HK-2 (cell line): ENCODE measurements at regions not wholly inside any gene's neighbourhood (a gene's known extent, or its start where the extent isn't known, plus 50 kb on each side); places are given as distances from the start of the nearest gene placed in this dataset.

Experiments
- DNase-seq: peaks from one replicate; pipeline ENCODE4 v3.0.0-alpha.2; 2018; ENCODE audit not compliant: unreplicated experiment

DNA sequence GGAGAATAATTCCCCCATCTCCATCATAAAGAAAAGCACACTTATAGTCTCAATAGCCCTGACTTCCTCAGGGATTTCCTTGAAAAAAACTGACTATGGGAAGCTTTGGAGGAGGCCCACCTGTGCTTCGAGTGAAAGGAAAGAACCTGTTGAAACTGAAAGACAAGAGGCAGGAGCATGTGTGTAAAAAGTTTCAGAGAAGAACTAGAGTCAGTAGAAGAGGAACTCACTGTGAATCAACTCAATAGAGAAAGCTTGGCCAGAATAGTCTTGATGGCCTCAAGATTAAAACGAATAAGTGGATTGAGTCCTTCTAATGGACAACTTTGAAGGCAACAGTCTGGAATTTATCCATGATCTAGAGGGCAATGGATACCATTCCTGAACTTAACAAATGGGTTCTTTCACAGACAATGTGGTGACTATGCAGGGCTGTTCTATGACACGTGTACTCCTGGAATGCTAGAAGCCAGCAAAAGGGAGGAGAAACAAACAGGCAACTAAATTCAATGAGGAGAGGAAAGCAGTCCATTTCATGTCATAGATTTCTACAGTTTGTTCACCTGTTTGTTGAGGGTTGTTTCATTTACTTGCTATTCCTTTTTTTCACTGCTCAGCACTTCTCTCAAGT, 442.3 kb downstream of the GRB14 start:
- no peak for DNase-seq

DNA sequence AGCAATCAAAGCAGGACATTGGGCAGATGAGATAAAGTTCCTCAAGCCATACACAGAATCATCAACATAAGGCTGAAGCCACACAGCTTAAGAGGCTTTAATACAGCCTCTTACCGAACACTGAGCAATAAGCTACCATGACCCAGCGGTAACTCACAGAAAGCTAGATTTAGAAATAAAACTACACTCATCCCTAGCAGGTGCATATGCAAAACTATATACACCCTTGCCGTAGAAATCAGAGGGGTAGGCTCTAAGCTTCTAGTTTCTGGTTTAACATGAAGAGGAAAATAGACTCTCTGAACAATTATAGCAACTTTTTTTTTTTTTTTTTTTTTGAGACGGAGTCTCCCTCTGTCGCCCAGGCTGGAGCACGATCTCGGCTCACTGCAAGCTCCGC, 428.8 kb upstream of the FIGN start:
- no peak for DNase-seq

DNA sequence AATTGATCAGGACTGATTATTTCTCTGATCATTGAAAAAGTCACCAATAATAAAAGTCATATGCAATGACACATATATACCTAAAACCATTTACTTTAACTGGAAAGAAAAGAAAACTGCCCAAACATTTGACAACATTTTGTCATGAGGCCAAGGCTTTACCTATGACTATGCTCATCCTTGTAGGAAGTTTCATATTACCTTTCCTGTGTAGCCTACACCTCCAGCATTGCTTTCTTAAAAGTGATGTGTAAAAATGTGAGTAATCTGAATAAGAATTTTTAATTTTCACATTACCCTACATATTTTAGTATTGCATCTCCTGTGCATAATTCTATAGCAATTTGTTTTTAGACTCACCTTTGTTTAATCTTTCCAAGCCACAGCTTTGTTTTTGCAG, 419.8 kb upstream of the FIGN start:
- DNase-seq: no peak

DNA sequence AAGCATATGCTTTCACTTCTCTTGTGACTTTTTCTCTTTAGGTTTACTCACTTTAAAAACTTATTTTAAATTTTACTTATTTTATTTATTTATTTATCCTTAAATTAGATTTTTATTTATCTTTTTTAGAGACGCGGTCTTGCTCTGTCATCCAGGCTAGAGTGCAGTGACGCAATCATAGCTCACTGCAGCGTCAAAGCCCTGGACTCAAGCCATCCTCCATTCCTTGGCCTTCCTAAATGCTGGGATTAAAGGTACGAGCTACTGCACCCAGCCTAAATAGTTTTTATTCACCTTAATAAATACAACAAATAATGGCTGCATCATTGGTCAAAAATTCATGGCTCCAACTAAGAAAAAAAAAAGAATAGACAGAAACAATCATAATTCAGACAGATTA, 415.7 kb upstream of the FIGN start:
- no peak for DNase-seq

DNA sequence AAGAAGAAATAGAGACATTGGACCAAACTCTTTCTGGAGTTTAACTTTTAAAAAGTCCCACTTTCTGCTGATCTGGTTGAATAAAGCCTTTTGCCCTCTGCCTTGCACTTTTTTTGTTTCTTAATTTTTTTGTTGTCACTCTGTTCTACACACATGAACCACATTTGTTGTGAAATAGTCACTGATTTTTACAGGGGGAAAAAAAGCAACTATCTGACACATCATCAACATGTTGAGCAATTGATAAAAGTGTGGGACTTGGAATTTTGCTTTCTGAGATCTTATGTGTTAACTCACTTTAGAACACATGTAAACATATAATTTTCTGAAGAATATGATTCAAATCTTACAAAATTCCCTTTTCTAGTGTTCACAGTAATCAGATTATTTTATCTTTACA, 414.8 kb upstream of the FIGN start:
- no peak for DNase-seq

DNA sequence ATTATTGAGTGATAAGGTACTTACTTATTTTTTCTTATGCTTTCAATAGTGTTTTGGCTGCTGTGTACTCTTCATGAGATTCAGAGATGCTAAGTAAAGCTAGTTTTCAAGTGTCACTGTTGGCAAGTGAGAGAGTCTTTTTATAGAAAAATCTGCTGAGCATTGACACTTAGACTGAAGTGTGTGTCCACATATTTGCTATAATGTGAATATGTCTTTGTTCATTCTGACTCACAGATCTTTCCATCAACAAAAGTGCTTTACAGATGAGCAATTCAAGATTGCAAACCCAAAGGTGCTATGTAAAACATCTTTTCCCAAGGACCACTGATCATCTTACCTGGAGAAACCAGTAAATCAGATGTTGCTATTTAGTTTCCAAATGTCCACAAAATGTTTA, 410.6 kb upstream of the FIGN start:
- no peak for DNase-seq

DNA sequence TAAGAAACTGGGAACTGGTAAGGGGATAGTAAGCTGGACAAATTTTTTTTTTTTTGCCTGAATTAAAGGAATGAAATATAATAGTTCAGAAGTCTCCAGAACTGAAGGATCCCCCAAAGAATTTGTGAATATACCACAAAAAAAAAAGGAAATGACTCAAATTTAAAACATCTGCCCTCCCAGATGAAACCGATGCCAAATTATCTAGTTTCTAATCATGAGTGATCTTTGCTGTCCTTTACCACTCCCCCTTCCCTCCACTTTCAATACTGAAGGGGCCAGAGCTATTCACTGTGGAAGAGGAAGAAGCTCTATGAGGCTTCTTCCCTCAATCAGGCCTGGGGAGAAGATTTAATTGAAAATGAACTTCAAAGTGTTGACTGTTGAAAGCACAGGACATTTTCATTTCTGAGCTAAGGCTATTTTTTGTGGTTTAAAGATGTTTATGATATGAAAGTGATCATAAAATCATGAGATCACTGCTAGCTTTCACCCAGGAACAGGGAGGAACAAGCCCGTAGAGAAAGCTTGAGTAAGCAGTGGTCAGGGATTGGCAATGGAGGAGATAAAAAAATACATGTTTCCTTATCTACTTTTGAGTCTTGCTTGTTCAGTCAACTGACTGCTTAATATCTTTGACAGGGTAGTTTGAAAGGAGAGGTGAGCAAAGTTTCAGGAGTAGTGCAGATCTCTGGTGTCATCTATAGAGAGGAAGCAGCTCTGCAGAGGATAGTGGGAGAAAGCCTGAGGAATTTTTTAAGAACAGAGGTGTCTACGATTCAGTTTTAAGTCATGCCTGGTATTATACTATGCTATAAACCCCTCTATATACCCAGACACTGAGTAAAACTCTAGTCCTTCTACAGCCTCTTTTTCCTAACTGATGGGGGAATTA, 409.5 kb upstream of the FIGN start:
- no peak for DNase-seq

DNA sequence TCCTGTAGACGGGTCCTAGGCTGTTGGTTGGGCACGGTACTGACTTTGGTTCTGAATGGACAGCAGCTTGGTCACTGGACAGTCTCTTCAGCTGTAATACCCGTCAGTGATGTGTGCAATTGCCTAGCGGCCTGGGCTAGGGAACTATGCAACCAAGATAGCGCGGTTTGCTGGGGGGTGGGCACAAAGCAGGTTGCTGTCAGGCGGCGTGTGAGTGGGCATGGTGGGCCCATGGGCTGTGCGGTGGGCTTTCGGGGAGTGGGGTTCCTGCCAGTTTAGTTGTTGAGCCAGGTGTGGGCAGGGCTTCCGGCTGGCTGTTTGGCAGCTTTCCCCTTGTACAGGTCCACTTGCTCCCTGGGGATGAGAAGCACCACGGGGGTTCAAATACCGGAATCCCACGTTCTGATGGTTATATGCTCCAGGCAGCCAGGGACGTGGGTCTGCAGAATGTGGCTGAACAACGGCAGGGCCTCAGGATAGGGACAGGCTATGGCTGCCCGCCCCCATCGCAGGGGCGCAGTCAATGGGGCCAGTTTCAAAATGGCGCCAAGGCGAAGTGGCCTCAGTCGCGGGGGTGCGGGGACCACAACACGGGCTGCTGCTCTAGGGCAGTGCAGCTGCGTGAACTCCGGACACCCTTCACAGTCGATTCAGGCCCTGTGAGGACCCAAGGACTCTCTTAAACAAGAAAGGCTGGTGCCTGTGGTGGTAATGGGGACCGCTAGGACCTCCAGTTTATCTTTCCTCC, 407.5 kb upstream of the FIGN start:
- no peak for DNase-seq

DNA sequence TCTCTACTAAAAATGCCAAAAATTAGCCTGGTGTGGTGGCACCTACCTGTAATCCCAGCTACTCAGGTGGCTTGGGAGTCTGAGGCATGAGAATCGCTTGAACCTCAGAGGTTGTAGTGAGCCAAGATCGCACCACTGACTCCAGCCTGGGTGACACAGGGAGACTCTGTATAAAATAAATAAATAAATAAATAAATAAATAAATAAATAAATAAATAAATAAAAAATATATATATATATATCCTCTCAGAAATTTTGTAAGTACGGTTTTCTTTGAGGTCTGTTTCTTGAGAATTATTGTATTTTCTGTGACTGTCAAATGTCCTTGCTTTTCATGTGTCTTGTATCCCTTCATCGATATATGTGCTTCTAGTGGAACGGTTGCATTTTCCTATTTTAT, 406.9 kb upstream of the FIGN start:
- DNase-seq: no peak

DNA sequence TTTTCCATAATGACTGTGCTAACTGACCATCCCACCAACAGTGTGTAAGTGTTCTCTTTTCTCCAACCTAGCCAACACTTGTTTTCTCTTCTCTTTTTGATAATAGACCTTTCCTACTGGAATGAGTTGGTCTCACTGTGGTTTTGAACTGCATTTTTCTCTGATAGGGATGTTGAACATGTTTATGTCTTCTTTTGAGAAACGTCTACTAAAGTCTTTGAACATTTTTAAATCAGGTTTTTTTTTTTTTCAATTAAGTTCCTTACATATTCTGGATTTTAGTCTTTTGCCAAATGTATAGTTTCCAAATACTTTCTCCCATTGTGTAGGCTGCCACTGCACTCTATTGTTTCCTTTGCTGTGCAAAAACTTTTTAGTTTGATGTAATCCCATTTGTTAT, 405.5 kb upstream of the FIGN start:
- DNase-seq: no peak

DNA sequence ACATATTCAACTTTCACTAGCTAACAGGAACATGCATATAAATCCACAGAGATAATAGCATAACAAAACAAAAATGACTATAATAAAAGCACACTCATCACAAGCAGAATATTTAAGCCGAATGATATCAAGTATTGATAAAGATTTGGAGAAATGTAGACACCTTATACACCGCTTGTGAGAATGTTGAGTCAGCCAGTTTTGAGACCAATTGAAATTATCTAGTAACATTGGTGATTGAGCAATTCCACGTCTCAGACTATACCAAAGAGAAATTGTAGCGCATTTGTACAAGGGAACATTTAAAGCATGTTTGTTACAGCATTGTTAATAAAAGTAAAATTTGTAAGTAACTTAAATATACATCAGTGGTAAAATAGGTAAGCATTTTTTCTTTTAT, 402.9 kb upstream of the FIGN start:
- DNase-seq: no peak

DNA sequence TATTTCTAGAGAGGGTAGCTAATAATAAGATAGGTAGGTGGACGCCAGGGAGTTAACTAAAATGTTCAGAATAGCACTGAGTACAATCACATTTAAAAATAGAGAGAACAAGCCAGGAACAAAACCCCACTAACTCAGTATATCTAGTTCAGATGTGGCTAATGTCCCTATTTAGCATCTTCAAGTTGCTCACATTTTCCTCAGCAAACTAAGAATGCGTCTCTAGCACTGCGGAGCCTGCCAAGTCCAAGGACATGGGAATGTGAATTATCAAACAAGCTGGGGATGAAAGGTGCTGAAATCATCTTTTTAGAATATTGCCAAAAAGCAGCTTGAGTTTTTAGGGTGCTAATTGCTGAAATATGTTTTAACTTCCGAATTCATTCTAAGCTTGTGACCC, 398.5 kb upstream of the FIGN start:
- DNase-seq: no peak

DNA sequence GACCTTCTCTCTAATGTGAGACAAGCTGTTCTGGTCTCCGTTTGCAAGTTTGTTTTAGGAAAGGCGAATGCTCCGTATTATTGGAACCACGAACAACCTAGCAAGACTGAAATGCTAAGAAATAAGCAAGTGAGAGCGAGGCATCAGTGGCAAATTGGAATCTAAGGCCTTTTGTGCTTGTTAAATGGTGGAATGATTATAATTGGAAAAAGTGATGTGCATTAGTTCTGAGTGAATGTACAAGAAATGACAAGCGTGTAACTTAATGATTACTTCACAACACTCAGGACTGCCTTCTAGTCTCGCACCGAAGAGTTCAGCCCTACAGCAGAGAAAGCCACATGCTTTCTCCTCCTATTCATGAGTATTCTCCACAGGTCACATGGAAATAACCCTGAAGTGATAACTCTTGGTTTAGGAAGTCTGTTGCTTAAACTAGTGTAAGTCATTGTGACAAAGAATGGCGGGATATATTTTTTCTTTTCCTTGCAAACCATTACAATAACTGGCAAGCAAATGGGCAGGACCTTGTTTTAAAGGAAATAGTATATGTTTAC, 392.2 kb upstream of the FIGN start:
- DNase-seq: no peak

DNA sequence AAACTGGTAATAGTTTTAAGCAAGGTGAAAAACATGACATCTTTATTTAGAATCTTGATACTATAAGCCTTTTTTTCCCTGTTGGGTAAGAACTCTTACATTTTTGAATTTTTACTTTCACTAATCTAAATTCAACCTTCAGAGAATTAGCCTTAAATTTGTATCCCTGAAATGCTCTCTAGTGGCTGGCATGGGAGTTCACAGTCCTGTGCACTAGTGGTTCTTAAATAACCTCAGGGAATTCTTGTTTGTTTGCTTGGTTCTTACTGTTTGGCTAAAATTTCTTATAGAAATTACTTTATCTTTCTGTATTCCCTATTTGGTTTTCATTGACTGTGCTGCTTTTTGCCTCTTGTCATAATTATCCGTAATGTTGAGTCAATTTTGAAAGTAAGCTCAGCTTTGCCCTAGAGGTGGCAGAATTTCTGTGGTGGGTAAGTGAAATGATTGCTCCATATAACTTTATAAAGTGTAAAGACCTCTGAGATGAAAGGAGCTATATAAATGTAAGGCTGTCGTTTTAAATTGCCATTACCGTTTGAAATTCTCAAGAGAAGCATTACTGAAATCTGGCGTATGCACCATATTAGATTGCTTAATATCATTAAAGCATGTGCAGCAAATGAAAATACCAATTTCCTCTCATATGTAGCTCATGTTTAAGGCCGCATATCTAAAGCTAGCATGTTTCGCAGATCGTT, 391.3 kb upstream of the FIGN start:
- DNase-seq: no peak

DNA sequence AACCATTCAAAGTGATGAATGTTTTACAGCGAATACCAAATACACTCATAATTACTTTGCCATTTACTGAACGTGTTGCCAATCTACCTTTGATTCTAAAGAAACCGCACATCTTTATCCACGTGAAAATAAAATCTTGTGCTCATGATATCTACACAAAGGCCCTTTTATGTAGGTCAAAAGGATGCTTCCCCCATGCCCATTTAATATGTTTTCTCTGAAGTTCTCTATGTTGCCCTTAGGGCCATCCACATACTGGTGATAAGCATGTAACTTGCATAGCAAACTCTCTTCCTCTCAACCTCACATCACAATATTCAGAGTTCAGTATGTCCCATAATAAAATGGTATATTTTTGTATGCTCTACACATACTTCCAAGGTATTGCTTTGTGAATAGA, 380.0 kb upstream of the FIGN start:
- DNase-seq: no peak

DNA sequence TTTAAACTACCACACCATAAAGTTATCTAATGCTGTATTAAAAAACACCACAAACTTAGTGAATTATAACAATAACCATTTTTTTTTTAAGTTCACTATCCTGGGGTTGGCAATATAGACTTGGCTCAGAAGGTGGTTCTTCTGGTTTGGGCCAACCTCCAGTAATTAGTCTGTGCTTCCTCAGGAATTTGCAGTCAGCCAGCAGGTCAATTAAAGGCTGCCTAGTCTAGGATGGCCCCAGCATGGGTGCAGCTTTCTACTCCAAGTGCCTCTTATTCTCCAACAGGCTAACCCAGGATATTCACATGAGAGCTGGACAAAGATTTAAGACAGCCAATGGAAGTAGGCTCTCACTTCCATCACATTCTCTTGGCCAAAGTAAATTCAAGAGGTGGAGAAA, 379.1 kb upstream of the FIGN start:
- no peak for DNase-seq

DNA sequence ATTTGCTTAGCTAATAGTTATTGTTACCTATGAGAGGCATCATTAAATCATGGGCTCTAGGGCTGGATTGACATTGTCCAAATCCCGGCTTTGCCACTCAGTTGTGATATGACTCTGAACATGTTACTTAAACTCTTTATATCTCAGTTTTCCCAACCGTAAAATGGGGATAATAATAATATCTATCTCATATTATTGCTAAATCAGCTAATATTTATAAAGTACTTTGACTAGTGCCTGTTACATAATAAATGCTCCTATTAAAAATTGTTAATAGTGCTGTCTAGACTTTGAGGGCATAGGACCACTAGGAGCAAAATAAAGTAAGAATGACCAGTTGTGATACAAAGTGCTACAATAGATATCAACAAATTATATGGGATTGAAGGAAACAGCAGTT, 376.3 kb upstream of the FIGN start:
- DNase-seq: no peak

DNA sequence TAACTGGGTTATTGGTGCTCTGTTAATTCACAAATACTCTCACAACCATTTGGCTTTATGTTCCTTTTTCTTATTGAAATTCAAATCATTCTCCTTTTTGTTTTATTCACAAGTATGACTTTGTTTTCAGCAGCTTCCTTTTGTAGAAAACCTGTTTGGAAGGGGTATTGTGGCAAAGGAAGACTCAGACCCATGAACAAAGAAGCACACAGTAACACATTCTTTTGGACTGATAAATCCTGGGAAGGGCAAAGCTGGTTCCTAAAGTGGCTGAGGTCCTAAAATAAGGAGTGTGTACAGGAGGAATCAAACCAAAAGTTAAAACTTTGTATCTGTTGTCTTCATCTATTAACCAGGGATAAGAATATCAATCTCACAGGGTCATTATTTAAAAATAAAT, 374.7 kb upstream of the FIGN start:
- DNase-seq: no peak

DNA sequence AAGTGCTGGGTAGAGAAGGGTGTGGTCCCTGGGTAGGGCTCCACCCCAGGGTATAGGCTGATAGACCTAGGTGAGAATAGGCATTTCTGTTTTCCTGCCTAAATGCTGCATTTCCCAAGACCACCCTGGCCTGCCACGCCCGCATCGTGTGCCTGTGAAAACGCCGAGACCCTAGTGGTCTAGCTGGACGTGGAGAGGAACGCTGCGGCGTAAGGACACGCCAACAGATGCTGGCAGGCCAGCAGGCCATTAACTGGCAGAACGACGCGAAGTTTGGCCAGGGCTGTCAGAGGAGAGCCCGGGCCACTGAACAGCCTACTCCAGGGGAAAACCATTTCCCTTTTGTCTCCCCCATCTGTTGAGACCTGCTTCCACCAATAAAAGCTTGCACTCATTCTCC, 373.2 kb upstream of the FIGN start:
- DNase-seq: no peak

DNA sequence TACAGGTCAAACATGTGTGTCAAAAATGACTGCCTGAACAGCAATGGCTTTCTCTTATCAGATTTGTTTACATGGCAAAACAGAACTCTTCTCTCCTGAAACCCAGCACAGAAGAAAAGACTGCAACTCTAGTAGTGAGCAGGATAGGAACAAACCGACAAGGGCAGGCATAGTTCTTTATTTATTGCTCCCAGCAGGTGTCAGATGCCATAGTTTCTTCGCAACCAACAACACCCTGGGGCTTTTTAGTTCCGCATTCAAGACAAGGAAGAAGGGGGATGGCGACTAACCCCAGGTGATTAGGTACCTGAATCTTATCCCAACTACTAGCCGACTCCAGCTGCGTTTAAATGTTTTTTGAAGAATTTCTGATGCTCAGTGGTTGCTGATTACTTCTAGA, 367.5 kb upstream of the FIGN start:
- no peak for DNase-seq

DNA sequence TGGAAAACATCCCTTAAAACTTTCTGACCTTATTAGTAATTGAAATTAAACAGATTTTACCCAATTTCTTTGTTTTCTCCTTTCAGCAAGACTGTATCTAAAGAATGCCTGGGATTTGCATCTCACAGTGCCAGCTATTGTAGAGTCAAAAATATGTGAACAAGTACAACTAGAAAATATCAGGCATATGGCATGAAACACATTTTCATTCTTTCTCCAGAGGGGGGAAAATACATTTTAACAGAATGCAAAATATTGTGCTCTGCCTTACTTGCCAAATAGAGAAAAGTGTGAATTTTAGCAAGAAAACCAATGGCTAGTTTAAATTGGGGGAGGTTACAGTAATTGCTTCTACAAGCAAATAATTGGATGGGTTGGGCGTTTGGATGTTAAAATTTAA, 366.6 kb upstream of the FIGN start:
- DNase-seq: no peak

DNA sequence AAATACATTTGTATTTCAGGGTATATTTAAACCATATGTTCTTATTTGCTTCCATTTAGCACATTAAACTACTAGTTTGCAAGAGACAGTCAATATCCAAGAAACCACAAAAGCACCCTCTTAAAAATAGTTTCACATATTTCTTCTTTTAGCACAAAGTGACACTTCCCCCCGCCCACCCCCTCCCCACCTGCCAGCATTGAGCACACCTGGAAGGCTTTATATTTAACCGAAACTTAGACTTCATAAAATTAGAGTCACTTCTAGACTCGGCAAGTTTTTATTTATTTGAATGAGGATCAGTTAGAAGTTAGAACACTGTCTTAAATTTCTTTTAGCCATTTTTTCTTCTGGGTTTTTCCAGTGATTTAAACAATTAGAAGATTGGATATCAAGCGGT, 355.9 kb upstream of the FIGN start:
- DNase-seq: no peak
